ENCODE measurements at regions not wholly inside any gene's neighbourhood (a gene's known extent, or its start where the extent isn't known, plus 50 kb on each side); places are given as distances from the start of the nearest gene placed in this dataset.

DNA sequence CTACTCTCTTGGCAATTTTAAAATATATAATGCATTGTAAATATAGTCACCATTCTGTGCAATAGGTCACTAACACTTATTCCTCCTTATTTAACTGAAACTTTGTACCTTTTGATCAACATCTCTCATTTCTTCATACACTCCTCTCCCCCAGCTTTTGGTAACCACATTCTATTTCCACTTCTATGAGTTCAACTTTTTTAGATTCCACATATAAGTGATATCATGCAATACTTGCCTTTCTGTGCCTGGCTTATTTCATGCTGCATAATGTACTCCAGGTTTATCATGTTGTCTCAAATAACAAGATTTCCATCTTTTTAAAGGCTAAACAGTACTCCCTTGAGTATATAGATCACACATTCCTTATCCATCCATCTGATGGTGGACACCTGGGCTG, 188.8 kb downstream of the NXNL2 start:
- Histone ChIP-seq H3K9me3 (ENCODE audit: low read length) (no peaks in the 10 kb centered on the region), H3K4me3 (ENCODE audit: low read depth in 1 of 2, low read length in 2 of 2) (no peak overlapping the region), H3K36me3 (ENCODE audit: insufficient read depth, low read length) (no peaks in the 10 kb centered on the region), H3K27me3 (ENCODE audit: control insufficient read depth in 1 of 2, insufficient read depth in 2 of 2, low read length in 2 of 2) (no peaks in the 10 kb centered on the region), H3K27ac (ENCODE audit: low read depth, low read length) (no peak overlapping the region), H3K9ac (ENCODE audit: low read length) (no peak overlapping the region), H3K4me1 (ENCODE audit: insufficient read depth, low read length) (no peaks in the 10 kb centered on the region)

DNA sequence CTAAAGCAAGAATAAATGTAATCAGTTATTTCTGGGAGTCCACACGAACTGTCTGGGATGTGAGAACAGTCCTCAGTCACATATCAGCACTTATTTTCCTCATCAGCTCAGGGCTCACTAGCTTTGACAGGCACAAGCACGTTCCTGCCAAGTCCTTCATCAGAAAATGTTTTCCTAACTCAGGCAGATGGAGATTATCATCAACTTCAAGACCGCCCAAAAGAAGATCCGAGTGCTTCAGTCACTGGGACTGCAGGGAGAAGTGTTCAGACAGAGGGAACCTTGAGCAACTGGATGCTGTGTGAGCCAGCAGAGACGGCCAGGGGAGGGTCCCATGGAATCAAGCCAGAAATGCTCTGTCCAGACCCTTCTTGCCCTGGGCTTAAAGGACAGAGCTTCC, 189.4 kb downstream of the NXNL2 start:
- Histone ChIP-seq H3K27ac (ENCODE audit: low read depth, low read length) (no peak overlapping the region), H3K9ac (ENCODE audit: low read length) (no peak overlapping the region), H3K4me1 (ENCODE audit: insufficient read depth, low read length) (no peaks in the 10 kb centered on the region), H3K9me3 (ENCODE audit: low read length) (no peaks in the 10 kb centered on the region), H3K4me3 (ENCODE audit: low read depth in 1 of 2, low read length in 2 of 2) (no peak overlapping the region), H3K36me3 (ENCODE audit: insufficient read depth, low read length) (no peaks in the 10 kb centered on the region), H3K27me3 (ENCODE audit: control insufficient read depth in 1 of 2, insufficient read depth in 2 of 2, low read length in 2 of 2) (no peaks in the 10 kb centered on the region)

DNA sequence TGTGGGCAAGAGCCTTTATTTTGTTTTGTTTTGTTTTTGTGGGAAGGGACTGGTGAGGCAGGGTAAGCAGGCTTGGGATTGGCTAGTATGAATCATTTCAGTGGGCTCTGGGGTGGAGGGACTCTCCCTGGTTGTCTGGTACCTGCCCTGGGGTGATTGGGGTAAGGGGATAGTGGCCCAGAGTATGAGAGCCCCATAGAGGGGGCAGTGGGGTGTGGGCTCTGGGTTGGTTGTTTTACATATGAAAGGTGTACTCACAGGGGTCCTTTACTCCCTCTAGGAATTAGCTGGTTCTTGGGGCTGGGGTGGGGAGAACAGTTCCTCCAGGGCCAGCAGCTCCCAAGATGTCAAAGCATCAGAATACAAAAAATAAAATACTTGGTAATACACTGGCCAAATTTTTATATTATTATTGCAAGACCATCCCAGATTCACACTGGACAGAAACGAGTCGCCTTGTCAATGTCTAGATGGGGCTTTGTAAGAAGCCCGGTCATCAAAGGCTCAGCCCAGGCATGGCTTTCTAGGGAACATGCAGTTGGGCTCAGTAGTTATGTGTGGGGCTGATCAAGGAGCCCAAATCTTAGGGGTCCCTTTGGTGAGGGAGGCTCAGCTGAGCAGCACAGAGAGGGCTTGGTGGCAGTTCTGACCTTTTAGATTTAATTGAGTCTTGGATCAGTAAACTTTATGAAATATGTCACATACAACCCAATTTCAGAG, 190.5 kb downstream of the NXNL2 start:
- Histone ChIP-seq H3K27me3 (ENCODE audit: control insufficient read depth in 1 of 2, insufficient read depth in 2 of 2, low read length in 2 of 2) (no peaks in the 10 kb centered on the region), H3K9me3 (ENCODE audit: low read length) (no peaks in the 10 kb centered on the region), H3K36me3 (ENCODE audit: insufficient read depth, low read length) (no peaks in the 10 kb centered on the region), H3K27ac (ENCODE audit: low read depth, low read length) (no peak overlapping the region), H3K4me3 (ENCODE audit: low read depth in 1 of 2, low read length in 2 of 2) (no peak overlapping the region), H3K9ac (ENCODE audit: low read length) (no peak overlapping the region), H3K4me1 (ENCODE audit: insufficient read depth, low read length) (no peaks in the 10 kb centered on the region)

DNA sequence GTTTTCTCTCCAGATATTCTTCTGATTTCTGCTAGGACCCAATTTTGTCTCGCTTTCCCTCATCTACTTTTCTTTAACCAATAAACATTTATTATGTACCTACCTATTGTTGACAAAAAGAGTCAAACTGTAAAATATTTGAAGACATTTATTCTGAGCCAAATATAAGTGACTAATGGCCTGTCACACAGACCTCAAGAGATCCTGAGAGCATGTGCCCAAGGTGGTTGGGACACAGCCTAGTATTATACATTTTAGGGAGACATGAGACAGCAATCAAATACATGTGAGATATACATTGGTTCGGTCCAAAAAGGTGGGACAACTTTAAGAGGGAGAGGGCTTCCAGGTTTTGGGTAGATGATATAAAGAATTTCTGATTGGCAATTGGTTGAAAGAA, 191.8 kb downstream of the NXNL2 start:
- Histone ChIP-seq H3K9ac (ENCODE audit: low read length) (no peak overlapping the region), H3K36me3 (ENCODE audit: insufficient read depth, low read length) (no peaks in the 10 kb centered on the region), H3K4me3 (ENCODE audit: low read depth in 1 of 2, low read length in 2 of 2) (no peak overlapping the region), H3K4me1 (ENCODE audit: insufficient read depth, low read length) (no peaks in the 10 kb centered on the region), H3K27me3 (ENCODE audit: control insufficient read depth in 1 of 2, insufficient read depth in 2 of 2, low read length in 2 of 2) (no peaks in the 10 kb centered on the region), H3K9me3 (ENCODE audit: low read length) (no peaks in the 10 kb centered on the region), H3K27ac (ENCODE audit: low read depth, low read length) (no peak overlapping the region)

DNA sequence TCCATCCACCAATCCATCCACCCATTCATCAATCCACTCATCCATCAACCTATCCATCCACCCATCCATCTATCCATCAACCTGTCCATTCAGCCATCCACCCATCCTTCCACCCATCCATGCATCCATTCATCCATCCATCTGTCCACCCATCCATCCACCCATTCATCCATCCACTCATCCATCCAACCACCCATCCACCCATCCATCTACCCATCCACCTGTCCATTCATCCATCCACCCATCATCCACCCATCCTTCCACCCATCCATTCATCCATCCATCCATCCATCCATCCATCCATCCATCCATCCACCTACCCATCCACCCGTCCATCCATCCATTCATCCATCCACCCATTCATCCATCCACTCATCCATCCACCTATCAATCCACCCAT, 195.8 kb downstream of the NXNL2 start:
- no peak overlapping the region for H3K4me3 ChIP-seq (ENCODE audit: low read depth in 1 of 2, low read length in 2 of 2)
- no peaks in the 10 kb centered on the region for H3K36me3 ChIP-seq (ENCODE audit: insufficient read depth, low read length)
- no peaks in the 10 kb centered on the region for H3K27me3 ChIP-seq (ENCODE audit: control insufficient read depth in 1 of 2, insufficient read depth in 2 of 2, low read length in 2 of 2)
- no peak overlapping the region for H3K9ac ChIP-seq (ENCODE audit: low read length)
- no peak overlapping the region for H3K27ac ChIP-seq (ENCODE audit: low read depth, low read length)
- H3K4me1 ChIP-seq (ENCODE audit: insufficient read depth, low read length), result no peaks in the 10 kb centered on the region
- H3K9me3 ChIP-seq (ENCODE audit: low read length), result no peaks in the 10 kb centered on the region

DNA sequence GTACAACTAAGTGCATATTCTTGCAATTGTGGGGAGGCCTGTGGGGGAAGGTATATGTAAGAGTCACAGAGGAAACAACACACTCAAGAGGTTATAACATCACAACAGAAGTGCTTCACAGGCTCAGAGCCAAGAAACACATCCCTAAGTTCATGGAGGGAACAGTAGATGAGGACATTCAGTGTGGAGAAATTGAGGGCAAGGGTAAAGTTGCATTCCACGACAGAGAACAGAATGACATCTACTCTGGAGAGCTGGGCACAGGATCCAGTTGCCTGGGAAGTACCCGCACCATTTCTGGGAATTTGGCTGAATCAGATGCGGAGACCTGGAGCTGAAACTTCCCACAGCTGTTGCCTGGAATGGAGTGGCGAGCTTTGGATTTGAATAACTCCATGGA, 197.2 kb downstream of the NXNL2 start:
- Histone ChIP-seq H3K9me3 (ENCODE audit: low read length) (no peaks in the 10 kb centered on the region), H3K36me3 (ENCODE audit: insufficient read depth, low read length) (no peaks in the 10 kb centered on the region), H3K9ac (ENCODE audit: low read length) (no peak overlapping the region), H3K27me3 (ENCODE audit: control insufficient read depth in 1 of 2, insufficient read depth in 2 of 2, low read length in 2 of 2) (no peaks in the 10 kb centered on the region), H3K4me3 (ENCODE audit: low read depth in 1 of 2, low read length in 2 of 2) (no peak overlapping the region), H3K4me1 (ENCODE audit: insufficient read depth, low read length) (no peaks in the 10 kb centered on the region), H3K27ac (ENCODE audit: low read depth, low read length) (no peak overlapping the region)

DNA sequence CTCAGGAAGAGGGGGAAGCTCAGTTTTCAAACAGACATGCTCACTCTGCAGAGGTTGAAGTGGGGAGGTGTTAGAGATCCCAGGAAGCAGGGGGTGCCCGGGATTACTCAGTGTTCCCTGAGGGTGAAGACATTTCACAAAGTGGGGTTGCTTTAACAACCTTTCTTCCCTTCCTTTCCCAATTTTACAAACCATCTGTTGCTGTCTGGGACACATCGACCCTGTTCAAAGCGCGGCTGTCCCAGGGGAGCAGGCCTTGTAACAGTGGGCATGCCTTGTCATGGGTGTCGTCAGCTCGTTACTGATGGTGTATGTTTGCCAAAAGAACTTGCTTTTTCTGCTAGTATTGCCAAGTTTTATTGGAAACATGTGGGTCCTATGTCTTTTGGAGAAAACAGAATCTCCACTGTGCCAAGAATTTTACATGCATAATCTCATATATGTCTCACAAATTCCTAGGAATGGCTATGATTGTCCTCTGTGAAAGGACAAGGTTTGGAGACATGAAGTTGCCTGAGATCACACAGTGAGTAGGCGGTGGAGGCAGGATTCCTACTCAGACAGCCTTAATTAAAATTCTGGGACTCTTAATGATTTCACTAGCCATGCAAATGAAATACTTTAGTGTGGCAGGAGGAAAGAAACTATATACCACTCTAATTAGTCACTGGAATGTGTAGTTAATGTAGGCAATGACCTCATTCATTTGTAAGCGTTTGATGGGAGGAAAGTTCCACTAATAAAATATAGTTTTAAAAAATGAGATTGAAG, 198.9 kb downstream of the NXNL2 start:
- H3K36me3 ChIP-seq (ENCODE audit: insufficient read depth, low read length), result no peaks in the 10 kb centered on the region
- H3K4me3 ChIP-seq (ENCODE audit: low read depth in 1 of 2, low read length in 2 of 2), result no peak overlapping the region
- H3K27ac ChIP-seq (ENCODE audit: low read depth, low read length), result no peak overlapping the region
- H3K4me1 ChIP-seq (ENCODE audit: insufficient read depth, low read length), result no peaks in the 10 kb centered on the region
- no peak overlapping the region for H3K9ac ChIP-seq (ENCODE audit: low read length)
- no peaks in the 10 kb centered on the region for H3K27me3 ChIP-seq (ENCODE audit: control insufficient read depth in 1 of 2, insufficient read depth in 2 of 2, low read length in 2 of 2)
- no peaks in the 10 kb centered on the region for H3K9me3 ChIP-seq (ENCODE audit: low read length)

DNA sequence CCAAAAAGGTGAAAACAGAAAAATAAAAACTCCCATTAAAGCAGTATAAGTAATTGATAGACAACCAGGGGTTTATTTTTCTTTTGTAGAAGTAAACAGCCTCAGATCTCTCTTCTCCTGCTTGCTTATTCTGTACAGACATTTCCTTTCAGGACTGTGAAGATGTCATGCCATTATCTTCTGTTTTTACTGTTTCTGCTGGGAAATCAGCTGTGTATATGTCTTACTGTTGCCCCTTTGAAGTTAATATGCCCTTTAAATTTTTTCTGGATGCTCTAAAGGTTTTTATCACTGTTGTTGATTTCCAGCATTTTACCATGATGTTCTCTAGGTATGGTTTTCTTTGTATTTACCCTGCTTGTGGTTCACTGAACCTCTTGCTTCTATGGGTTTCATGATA, 199.5 kb downstream of the NXNL2 start:
- no peak overlapping the region for H3K4me3 ChIP-seq (ENCODE audit: low read depth in 1 of 2, low read length in 2 of 2)
- no peak overlapping the region for H3K9ac ChIP-seq (ENCODE audit: low read length)
- H3K27me3 ChIP-seq (ENCODE audit: control insufficient read depth in 1 of 2, insufficient read depth in 2 of 2, low read length in 2 of 2), result no peaks in the 10 kb centered on the region
- no peaks in the 10 kb centered on the region for H3K4me1 ChIP-seq (ENCODE audit: insufficient read depth, low read length)
- H3K9me3 ChIP-seq (ENCODE audit: low read length), result no peaks in the 10 kb centered on the region
- H3K27ac ChIP-seq (ENCODE audit: low read depth, low read length), result no peak overlapping the region
- no peaks in the 10 kb centered on the region for H3K36me3 ChIP-seq (ENCODE audit: insufficient read depth, low read length)

DNA sequence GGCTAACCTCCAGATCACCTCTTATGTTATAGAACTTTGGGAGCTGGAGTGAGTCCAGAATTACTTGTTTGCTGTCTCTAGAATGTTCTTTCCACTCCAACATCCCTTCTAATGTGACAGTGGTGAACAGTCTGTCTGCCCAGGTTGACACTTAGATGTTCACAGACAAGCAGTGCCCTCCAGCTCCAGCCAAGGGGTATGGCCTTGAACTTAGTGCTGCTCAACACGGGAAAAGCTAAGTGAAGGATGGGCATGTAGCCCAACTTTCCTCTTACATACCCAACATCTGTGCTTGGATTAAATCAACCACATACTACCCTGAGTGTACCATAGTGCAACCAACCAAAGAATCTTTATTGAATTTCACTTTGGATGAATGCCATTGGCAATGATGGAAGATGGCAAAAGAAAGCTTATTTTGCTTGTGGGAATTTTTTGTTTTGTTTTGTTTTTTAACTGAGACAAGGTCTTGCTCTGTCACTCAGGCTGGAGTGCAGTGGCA, 201.2 kb downstream of the NXNL2 start:
- Histone ChIP-seq H3K4me1 (ENCODE audit: insufficient read depth, low read length) (no peaks in the 10 kb centered on the region), H3K27ac (ENCODE audit: low read depth, low read length) (no peak overlapping the region), H3K4me3 (ENCODE audit: low read depth in 1 of 2, low read length in 2 of 2) (no peak overlapping the region), H3K9me3 (ENCODE audit: low read length) (no peaks in the 10 kb centered on the region), H3K36me3 (ENCODE audit: insufficient read depth, low read length) (no peaks in the 10 kb centered on the region), H3K9ac (ENCODE audit: low read length) (no peak overlapping the region), H3K27me3 (ENCODE audit: control insufficient read depth in 1 of 2, insufficient read depth in 2 of 2, low read length in 2 of 2) (no peaks in the 10 kb centered on the region)

DNA sequence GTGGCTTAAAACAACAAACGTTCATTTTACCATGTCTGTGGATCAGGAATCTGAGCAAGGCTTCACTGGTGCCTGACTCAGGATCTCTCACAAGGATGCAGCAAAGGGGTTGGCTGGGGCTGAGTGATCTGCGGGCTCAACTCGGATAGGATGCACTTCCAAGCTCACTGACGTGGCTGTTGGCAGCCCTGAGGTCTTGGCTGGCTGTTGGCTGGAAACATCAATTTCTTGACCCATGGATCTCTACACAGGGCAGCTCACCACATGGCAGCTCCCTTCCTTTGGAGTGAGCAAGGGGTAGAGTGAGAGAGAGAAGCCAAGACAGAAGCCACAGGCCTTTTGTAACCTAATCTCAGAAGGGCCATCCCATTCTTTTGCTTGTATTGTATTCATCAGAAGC, 202.1 kb downstream of the NXNL2 start:
- Histone ChIP-seq H3K27ac (ENCODE audit: low read depth, low read length) (no peak overlapping the region), H3K4me1 (ENCODE audit: insufficient read depth, low read length) (no peaks in the 10 kb centered on the region), H3K9me3 (ENCODE audit: low read length) (no peaks in the 10 kb centered on the region), H3K9ac (ENCODE audit: low read length) (no peak overlapping the region), H3K27me3 (ENCODE audit: control insufficient read depth in 1 of 2, insufficient read depth in 2 of 2, low read length in 2 of 2) (no peaks in the 10 kb centered on the region), H3K36me3 (ENCODE audit: insufficient read depth, low read length) (no peaks in the 10 kb centered on the region), H3K4me3 (ENCODE audit: low read depth in 1 of 2, low read length in 2 of 2) (no peak overlapping the region)

DNA sequence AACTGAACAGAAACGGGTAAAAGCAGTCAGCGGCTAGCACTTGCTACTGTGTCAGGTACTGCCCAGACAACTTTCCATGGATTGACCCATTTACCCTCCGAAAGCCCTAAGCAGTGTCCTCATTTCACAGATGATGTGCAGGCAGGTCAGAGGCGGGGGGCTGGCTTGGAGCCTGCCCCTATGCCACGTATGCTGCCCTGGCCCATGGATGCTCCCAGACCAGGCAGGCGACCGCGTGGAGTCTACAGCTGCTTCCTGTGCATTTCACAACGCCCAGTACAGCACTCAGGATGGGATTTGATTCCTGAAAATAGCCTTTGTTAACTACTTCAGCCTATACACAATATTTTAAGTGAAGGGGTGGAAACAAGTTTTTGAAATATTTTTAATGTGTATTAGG, 202.9 kb downstream of the NXNL2 start:
- Histone ChIP-seq H3K27ac (ENCODE audit: low read depth, low read length) (no peak overlapping the region), H3K36me3 (ENCODE audit: insufficient read depth, low read length) (no peaks in the 10 kb centered on the region), H3K27me3 (ENCODE audit: control insufficient read depth in 1 of 2, insufficient read depth in 2 of 2, low read length in 2 of 2) (no peaks in the 10 kb centered on the region), H3K9ac (ENCODE audit: low read length) (no peak overlapping the region), H3K4me3 (ENCODE audit: low read depth in 1 of 2, low read length in 2 of 2) (no peak overlapping the region), H3K4me1 (ENCODE audit: insufficient read depth, low read length) (peaks cover 8% of the 10 kb centered on the region), H3K9me3 (ENCODE audit: low read length) (no peaks in the 10 kb centered on the region)

DNA sequence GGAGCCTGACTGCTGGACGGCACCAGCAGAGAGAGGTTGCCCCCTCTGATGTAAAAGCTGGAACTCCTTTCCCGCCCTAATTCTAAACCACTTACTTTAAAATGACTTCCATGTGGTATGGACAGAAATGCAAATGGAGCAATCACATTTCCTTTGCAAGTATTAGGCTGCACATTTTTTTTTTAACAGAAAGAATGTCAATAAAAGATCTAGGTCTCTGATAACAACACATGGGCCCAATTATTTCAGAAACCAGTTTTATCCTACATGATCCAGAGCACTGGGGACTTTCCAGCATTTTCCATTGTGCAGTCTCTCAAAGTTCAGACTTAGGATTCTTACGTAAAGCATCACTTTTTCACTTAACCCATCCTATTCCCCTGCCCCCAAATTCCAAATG, 203.7 kb downstream of the NXNL2 start:
- no peak overlapping the region for H3K27ac ChIP-seq (ENCODE audit: low read depth, low read length)
- peaks cover 10% of the 10 kb centered on the region for H3K4me1 ChIP-seq (ENCODE audit: insufficient read depth, low read length)
- no peak overlapping the region for H3K9ac ChIP-seq (ENCODE audit: low read length)
- no peaks in the 10 kb centered on the region for H3K27me3 ChIP-seq (ENCODE audit: control insufficient read depth in 1 of 2, insufficient read depth in 2 of 2, low read length in 2 of 2)
- no peak overlapping the region for H3K4me3 ChIP-seq (ENCODE audit: low read depth in 1 of 2, low read length in 2 of 2)
- H3K9me3 ChIP-seq (ENCODE audit: low read length), result no peaks in the 10 kb centered on the region
- no peaks in the 10 kb centered on the region for H3K36me3 ChIP-seq (ENCODE audit: insufficient read depth, low read length)
